C4-2B (cell line): ENCODE measurements at regions not wholly inside any gene's neighbourhood (a gene's known extent, or its start where the extent isn't known, plus 50 kb on each side); places are given as distances from the start of the nearest gene placed in this dataset.

Source experiments
- H3K27ac ChIP-seq: fragments of 450-650 bp; 2 replicates; pipeline ENCODE4 v1.5.1; 2017
- ZFX ChIP-seq: fragments of 450-650 bp; IDR thresholded peaks from 2 replicates; pipeline ENCODE4 v1.6.1; 2017
- TF ChIP-seq, protein P1 (sequence below): fragments of 450-650 bp; conservative IDR thresholded peaks from 2 replicates; pipeline ENCODE4 v1.5.1; 2017; ENCODE audit warnings: mild to moderate bottlenecking

DNA sequence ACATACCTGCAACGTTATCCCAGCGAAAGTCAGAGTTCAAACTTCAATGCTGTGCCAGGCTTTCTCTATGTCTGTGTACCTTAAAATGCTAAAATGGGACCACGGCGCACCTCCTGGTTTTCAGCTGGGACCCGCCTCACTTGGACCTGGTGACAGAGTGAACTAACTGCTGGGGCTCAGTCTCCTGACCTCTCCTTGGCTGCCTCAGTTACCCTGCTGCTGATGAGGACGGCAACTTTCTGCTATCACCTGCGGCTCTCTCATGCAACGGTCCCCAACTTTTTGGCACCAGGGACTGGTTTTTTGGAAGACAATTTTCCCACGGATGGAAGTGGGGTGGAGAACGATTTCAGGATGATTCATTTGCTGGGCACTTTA, 402.8 kb downstream of the BRD1 start:
- H3K27ac ChIP-seq = no peak overlapping the region
- TF ChIP-seq ZFX = no peak
- TF ChIP-seq, protein P1, sequence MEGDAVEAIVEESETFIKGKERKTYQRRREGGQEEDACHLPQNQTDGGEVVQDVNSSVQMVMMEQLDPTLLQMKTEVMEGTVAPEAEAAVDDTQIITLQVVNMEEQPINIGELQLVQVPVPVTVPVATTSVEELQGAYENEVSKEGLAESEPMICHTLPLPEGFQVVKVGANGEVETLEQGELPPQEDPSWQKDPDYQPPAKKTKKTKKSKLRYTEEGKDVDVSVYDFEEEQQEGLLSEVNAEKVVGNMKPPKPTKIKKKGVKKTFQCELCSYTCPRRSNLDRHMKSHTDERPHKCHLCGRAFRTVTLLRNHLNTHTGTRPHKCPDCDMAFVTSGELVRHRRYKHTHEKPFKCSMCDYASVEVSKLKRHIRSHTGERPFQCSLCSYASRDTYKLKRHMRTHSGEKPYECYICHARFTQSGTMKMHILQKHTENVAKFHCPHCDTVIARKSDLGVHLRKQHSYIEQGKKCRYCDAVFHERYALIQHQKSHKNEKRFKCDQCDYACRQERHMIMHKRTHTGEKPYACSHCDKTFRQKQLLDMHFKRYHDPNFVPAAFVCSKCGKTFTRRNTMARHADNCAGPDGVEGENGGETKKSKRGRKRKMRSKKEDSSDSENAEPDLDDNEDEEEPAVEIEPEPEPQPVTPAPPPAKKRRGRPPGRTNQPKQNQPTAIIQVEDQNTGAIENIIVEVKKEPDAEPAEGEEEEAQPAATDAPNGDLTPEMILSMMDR = no peak

DNA sequence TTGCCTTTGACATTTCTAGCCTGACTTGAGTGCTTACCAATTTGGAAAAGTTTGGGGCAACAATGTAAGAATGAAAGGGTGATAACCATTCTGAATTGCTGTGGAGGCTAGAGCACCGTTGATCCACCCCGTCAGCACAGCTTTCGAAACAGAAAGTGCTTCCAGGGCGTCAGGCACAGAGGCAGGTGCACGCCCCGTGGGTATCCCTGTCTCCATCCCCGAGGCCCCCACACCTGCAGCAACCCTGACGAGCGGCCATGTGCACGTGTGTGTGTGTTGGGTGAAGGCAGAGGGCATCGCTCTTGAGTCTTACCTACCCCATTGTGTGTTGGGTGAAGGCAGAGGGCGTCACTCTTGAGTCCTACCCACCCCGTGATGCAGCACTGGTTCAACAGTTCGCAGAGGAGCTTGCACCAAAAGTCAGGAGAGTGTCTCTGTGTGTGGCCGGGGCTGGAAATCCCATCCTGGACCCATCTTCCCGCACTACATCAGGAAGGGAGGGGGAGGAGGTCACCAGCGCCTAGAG, 404.5 kb downstream of the BRD1 start:
- TF ChIP-seq, protein P1 = no peak
- TF ChIP-seq ZFX = no peak
- no peak overlapping the region for H3K27ac ChIP-seq

DNA sequence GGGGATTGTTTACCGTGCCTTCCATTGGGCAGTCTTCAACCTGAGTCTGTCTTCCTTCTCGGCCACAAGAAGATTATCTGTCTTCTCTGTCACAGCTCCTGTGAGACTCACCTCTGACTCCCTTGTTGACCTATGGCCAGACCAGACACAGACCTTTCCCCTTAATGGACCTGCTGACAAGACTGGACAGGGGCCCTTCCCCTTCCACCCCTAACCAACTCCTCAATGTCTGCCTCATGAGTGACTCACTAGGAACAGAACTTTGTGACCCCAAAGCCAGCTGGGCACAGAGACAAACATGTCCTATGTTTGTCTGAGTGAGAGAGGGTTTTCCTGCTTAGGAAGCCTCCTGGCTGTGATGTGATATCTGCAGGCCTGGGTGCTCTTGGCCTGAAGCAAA, 405.0 kb downstream of the BRD1 start:
- no peak overlapping the region for H3K27ac ChIP-seq
- no peak for TF ChIP-seq ZFX
- TF ChIP-seq, protein P1 = no peak

DNA sequence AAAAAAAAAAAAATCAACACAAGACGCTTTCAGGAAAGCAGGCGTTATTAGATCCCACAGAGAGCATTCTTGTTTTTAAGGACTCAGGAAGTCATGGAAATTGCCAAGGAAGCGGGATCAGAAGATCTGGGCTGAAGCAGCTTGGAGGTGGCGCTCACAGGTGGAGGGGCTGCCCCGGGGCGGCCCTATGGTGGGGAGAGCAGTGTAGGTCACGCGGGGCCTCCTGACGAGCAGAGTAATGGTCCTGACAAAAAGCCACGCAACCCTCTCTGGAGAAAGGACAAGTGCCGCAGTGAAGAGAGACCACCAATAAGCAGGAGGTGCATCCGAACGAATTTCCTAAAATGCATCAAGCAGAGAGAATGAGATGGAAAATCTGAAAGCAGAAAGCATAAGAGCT, 407.0 kb downstream of the BRD1 start:
- TF ChIP-seq, protein P1 = no peak
- no peak for TF ChIP-seq ZFX
- no peak overlapping the region for H3K27ac ChIP-seq

DNA sequence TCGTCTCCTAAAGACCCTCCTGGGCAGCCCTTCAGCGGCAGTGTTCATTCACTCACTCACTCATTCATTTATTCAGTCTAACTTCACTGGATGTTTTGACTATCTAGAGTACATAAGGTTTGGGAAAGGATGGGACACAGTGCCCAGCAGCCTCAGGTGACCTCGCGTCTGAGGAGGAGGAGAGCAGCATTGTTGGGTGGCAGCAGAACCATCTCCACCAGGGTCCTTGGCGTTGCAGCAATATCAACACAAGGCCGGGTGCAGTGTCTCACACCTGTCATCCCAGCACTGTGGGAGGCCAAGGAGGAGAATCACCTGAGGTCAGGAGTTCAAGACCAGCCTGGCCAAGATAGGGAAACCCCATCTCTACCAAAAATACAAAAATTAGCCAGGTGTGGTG, 408.0 kb downstream of the BRD1 start:
- TF ChIP-seq, protein P1 = no peak
- no peak for TF ChIP-seq ZFX
- H3K27ac ChIP-seq = no peak overlapping the region

DNA sequence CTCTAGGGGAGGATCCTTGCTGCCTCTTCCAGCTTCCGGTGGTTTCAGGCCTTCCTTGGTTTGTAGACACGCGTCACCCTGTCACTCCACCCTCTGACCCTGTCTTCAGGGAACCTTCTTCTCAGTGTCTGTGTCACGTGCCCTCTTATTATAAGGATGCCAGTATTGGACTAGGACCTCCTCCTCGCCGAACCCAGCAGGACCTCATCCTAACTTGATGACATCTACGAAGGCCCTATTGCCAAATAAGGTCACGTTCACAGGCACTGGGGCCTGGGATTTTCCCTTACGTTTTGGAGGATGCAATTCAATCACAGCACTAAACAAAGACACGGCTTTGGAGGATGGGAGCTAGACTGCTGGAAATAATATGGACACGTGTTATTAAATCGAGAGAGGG, 408.7 kb downstream of the BRD1 start:
- TF ChIP-seq, protein P1 = no peak
- TF ChIP-seq ZFX = no peak
- no peak overlapping the region for H3K27ac ChIP-seq

DNA sequence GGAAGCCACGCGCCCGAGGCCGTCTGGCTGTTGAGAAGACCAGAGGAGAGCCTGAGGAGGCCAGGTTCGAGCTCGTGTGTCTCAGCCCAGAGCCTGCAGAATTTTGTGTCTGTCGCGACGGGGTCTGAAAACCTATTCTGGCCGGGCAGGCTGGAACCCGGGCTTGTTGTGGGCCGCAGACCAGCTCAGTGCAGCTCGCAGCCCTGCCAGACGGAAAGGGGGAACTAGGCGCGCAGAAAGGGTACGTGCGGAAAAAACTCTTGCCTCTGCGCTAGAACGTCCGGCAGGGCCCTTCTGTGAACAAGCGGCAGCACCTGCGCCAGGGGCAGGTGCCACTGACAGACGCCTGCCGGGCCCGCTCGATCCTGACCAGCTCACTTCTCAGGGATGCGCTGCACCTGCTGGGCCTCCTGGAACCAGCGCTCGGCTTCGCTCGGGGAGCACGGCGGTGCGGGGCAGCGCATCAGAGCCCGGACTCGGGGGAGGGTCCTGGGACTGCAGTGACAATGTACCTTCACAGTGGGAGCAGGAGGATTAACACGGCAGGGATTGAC, 409.3 kb downstream of the BRD1 start:
- TF ChIP-seq ZFX = no peak
- TF ChIP-seq, protein P1 = no peak
- H3K27ac ChIP-seq = no peak overlapping the region
